HG03175 (cell line): ENCODE measurements at regions not wholly inside any gene's neighbourhood (a gene's known extent, or its start where the extent isn't known, plus 50 kb on each side); places are given as distances from the start of the nearest gene placed in this dataset.
"Not testable (repeated sequence)": the region's sequence is repeated elsewhere in the genome, so short reads cannot be mapped to it uniquely, and the experiment has no call there.

Source experiments
- ATAC-seq: cut with Tn5 transposase; IDR thresholded peaks from one replicate; pipeline ENCODE4 v1.9.1; 2021; ENCODE audit warnings: mild to moderate bottlenecking, moderate library complexity; ENCODE audit not compliant: unreplicated experiment

DNA sequence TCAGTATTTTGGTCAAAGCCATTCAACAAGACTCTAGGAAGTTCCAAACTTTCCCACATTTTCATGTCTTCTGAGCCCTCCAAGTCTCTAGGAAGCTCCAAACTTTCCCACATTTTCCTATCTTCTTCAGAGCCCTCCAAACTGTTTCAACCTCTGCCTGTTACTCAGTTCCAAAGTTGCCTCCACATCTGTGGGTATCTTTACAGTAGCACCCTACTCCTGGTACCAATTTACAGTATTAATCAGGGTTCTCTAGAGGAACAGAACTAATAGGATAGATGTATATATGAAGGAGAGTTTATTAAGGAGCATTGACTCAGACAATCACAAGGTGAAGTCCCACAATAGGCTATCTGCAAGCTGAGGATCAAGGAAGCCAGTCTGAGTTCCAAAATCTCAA, 296.0 kb upstream of the CCL2 start:
- not testable (repeated sequence) for ATAC-seq

DNA sequence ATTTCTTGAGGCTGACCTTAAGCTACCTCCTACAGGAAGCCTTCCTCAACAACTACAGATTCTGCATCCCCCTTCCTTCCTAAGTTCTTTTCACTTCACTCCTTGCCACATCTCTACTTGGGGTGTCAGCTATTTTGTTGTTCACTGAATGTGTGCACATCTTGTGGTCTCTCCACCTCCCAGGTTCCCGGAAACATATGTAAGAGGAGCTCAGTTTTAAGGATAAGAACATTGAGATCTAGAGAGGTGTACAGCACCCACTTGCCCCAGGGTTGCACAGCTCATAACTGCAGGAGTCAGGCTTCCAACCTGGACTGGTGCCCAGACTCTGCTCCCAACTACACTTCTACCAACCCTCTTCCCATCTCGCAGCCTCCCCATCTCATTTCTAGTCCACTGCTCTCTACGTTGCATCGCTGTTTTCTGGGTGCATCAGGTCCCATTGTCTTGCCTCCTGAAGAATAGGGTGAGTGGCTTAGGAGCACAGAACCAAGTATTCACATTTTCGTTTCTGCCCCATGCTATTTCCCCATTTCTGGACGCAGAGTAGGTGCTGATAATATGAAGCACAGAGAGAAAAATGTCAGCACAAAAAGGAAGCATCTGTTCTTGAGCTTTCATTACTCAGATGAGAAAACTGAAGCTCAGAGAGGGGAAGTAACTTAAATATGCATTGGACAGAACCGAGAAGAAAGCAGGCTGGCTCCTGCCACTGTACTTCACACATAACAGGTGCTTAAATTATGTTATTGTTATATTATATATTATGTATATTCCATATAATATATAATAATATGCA, 292.0 kb upstream of the CCL2 start:
- no peak for ATAC-seq

DNA sequence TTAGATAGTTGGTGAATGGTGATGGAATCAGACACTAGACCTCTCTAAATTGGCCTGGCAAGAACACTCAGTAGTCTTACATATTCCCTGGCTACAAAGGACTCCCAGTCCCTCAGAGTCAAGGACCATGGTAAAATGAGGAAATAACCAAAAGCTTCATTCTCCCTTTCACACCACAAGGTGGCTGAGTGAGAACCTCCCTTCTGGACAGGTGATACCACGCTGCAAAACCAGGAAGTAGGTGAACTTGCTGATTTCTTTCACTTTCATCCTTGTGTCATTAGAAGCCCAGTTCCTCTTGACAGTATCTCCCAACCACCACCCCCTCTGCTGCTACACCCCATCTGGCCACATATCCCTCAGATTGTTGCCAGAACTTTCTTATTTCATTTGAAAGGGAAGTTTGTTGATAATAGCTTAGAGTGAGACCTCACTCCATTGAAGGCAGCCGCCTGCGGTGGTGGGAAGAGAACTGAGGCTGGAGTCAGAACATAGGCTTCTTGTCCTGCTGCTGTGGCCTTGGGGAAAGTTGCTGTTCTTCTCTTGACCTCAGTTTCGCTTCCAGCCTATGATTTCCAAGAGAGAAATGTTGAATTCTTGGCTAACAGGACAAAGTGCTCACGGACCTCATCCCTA, 290.6 kb upstream of the CCL2 start:
- peak; percentile 80 for ATAC-seq

DNA sequence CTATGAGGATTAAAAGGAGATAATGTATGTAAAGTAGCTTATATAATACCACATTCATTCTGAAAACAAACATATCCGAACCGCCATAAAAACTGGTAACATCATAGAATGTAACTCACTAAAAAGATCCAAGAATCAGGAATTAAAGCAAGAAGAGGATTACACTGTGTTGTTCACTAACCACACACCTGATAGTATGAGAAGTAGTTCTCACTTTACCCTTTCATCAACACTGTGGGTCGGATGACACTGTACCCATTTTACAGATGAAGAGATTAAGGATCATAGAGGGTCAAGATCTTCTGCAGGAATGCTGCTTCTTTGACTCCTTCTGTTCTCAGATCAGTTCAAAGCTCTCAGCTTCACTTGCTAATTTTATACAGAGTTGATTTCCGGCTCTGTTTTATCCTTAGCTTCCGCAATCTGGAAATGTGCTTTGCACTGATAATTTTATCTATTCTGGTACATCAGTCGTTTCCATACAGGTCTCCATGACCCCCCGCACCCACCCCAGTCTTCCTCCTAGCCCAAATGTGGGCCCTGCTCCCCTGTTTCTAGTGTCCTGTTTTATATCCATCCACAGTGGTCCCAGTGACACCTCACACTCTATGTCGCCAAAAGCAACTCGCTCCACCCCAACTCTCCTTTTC, 288.6 kb upstream of the CCL2 start:
- ATAC-seq: no peak

DNA sequence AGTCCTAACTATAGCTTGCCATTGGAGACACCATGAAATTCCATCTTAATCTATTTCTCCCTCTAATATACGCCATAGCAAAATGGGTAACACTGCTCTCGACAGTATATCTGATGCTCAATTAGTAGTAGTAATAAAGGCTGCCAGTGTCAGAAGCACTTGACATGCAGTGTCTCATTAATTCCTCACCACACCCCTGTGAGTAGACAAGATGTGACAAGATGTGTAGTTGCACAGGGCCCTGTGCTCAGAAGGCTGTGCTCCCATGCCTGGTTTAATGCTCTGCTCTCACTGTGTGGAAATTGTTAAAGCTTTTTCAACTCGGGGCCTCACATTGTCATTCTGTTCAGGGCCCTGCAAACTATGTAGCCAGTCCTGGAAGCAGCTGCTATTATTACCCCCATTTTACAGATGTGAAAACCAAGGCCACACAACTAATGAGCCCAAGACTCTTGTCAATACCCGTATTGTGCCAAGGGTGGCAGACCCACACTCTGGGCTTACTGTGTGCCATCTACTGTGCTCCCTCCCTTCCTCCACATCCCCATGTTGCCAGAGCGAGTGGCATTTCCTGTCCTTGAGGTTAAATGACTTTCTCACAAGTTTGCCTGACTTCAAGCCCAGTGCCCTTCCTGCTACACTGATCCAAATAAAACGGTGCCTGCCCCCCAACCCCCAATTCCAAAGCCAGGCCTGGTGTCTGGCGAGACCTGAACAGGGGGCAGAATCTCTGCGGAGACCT, 287.3 kb upstream of the CCL2 start:
- ATAC-seq: no peak

DNA sequence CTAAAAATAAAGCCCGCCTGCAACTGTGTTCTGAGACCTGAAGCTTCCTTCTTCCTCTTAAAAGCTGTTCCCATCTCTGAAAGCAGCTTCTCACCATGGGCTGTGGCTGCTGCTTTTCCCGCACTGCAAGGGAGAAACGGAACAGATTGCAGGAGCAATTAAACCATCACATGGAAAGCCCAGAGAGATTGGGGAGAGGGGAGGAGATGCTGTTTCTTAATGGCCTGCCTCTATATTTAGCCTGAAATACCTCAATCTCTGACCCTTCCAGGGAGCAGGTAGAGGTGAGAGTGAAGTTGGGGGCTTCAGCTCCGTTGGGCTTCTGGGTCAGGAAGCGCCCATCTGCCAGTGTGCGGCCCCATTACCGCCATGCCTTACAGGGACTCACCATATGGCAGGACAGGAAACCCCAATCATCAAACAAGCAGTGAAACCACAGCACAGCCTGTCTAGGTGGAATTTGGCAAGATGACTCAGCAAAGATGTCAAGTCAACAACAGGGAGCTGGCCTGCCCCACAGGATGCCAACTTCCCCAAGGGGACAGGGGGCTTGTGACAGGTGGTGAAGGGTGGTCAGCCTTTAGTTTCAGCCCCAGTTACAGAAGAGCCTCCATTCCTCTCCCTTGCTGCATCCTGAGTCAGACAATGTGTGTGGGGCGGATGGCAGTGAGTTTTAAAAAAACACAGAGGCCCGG, 286.6 kb upstream of the CCL2 start:
- ATAC-seq: peak; percentile 61

DNA sequence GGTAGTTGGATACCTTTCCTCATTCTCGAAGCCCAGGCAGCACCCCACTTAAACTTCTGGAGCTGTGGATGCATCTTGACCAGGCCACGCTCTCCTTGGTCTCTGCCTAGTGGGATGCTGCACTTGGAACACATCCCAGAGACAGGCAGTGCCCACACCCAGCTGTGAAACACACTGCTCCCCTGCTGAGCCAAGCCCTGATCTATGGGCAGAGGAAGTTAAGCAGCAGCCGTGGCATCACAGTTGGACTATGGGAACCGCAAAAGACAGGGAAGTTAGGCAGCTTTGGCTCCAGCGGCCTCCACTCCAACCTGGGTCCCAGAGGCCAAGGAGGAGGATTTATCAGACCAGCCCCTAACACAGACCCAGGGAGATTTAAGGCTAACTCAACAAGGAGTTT, 284.8 kb upstream of the CCL2 start:
- no peak for ATAC-seq

DNA sequence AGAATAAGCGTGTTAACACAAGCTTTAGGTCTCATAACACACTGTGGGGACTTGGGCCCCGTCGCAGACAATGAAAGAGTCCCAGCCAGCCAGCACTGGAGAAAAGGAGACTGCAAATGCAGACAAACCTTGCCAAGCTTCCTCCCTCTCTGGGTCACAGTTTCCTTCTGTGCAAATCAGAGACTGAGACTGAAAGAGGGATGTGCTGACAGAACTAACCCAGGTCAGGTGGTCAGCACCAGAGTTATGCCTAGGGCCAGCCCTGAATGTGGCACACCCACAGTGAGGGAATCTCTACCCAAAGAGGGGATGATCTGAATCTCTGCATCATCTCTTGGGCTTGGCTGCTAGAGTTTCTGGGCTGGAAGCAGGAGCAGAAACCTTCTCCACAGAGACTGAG, 282.3 kb upstream of the CCL2 start:
- ATAC-seq: no peak

DNA sequence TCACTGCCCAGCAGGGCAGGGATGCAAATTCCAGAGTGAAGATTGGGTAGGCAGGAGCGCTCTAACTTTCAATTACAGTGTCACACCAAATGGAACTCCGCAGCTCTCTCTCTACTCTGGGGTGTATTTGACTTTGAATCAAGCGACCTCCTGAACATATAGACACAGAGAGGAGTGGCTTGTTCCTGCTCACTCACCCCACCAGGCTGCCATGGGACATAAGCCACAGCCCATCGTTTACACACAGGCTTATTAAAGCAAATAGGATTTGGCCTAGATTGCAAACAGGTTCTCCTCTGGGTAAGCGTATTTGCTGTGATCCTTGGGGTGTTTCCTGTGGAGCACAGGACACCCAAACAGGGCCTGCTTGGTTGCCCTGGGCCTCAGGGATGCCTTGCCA, 281.6 kb upstream of the CCL2 start:
- ATAC-seq: no peak

DNA sequence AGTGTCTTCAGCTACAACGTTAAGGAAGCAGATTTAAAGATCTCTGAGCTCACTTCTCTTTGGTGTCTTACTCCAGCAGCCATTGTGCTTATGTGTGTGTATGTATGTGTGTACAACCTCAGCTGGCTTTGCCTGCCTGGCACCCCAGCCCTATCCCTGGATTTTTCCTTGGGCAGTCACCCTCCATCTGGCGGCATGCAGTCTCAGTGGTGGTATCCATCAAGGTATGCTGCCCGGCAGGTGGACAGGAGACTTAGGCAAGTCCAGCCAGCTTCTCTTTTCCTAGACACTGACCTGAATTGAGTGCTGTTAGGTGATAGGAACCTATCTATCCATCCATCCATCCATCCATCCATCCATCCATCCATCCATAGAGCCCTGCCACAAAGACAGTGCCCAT, 280.8 kb upstream of the CCL2 start:
- no peak for ATAC-seq

DNA sequence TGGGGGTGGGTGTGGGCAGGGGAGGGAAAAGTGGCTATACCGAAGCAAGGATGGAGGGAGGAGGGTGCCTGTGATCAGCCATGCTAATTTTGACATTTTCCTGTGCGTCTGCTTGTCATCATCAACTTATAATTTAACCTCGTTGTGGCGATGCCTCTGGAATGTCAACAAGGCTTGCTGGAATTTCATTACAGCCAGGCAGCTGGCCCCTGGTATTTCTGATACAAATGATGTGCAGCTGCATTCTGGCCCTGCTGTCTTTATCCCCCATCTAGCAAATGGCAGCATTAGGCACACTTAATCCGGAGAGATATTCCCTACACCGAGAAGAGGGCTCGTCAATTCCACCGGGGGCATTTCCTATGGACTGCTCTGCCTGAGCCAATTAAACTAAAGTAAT, 278.3 kb upstream of the CCL2 start:
- no peak for ATAC-seq

DNA sequence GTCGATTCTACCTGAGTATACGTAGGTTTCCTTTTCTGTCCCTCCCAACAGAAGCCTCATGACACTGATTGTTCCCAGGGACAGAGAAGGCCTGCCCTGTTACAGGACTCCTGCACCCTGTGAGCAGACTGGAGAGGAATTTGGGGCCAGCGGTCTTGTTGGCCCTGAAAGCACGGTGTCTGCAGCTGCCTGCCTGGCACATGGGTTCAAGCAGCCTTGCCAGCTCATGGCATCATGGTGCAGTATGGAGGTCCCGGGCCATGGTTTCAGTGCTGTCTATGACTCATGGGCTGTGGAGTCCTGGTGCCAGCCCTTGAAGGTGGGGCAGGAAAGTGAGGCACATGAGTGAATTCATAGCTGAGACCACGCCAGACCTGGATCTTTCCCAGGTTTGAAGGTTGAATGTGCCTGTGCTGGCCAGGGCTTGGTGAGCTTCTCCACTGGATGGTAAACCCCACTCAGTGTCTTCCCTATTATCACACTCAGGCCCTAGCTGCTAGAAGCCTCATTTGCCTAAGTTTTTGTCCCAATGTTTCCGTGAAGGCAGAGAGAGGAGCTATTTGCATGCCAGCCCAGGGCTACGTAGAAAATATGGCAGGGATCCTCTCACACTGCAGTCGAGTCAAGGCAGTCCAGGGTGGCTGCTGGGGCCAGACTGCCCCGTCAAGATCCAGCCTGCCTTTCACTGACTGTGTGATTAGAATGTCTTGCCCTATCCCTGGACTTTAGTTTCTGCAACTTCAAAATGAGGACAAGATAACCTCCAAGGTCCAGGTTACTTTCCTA, 277.2 kb upstream of the CCL2 start:
- no peak for ATAC-seq

DNA sequence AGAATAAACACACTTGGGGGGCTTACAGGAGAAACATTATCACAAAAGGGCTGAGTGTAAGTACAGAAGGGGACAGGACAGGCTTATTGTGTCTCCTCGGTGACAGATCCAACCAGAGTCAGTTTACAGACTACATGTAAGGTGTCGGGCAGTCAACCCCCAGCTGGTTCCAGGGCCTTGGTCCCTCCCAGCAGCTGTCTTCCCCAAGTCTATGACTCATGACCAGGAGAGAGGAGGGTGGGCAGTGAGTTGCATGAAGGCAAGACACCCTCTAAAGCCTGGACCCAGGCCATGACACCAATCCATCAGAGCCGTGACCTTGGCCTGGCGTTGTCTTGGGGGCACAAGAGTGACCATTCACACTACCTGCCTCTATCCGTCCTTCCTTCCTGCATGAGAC, 276.2 kb upstream of the CCL2 start:
- ATAC-seq: no peak

DNA sequence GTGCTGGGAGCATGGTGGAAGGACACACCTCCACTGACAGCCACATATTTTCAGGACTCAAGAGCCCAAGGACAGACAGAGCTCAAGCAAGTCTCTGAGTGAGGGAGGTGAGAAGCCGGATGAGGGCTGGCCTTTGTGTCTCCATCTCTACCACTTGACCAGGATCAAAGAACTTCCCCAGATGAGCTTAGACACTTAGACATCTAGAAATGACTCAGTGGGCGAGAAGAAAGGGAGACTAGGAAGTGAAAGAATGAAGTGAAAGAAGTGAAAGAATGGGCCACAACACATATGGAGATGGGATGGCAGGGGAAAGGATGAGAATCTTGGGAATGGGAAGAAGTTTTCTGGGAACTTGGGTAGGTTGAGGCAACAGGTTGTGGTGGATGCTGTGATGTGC, 274.9 kb upstream of the CCL2 start:
- no peak for ATAC-seq

DNA sequence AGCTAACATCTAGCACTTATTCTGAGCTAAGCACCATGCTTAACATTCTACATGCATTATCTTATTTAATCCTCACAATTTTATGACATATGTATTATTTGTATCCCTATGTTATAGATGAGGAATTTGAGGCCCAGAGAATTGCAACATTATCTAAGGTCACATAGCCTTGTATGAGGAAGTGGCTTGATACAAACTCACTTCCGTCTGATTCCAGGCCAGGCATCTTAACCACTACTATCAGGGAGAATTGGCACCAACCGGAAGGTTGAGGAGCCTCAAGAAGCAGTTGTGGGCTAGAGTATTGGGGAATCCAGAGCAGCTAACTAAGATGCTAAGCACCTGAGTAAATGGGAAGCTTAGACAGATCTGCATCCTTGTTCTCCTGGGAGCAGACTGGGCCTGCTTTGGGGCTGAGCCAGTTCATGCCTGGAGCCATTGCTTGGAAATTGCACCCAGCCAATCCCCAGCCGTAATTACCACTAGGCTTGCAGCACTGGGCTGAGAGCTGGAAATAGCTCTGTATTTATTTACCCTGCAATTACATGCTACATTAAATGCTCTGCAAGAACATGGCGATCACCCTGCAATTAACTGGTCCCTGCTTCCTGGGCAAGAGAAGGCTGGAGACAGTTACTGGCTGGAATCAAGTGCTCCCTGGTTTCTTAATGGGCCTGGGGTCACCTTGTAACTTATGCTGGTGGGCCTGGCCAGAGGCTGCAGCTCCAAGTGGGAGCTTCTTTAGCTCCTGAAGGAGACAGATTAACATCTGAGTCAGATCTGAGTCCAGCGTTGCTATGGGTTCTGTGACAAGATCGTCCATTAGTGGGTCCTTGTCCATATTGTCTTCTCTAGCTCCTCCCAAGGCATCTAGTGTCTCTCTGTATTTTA, 273.1 kb upstream of the CCL2 start:
- ATAC-seq: no peak

DNA sequence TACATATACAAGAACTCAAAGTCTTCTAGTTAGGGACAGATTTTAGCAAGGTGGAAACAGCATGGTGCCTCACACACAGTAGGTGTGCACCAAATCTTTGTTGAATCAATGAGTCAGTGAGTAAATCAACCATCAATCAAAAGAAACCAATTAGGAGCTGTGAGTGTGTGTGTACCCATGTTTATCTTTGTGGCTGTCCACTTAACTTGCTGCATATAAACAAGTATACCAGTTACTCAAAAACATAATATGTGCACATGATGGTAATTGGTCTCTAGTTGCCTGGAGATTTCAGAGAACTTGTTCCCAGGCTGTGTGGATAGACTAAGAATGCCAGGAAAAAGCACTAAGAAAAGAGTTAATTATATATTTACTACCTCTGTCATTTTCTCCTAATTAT, 272.2 kb upstream of the CCL2 start:
- no peak for ATAC-seq

DNA sequence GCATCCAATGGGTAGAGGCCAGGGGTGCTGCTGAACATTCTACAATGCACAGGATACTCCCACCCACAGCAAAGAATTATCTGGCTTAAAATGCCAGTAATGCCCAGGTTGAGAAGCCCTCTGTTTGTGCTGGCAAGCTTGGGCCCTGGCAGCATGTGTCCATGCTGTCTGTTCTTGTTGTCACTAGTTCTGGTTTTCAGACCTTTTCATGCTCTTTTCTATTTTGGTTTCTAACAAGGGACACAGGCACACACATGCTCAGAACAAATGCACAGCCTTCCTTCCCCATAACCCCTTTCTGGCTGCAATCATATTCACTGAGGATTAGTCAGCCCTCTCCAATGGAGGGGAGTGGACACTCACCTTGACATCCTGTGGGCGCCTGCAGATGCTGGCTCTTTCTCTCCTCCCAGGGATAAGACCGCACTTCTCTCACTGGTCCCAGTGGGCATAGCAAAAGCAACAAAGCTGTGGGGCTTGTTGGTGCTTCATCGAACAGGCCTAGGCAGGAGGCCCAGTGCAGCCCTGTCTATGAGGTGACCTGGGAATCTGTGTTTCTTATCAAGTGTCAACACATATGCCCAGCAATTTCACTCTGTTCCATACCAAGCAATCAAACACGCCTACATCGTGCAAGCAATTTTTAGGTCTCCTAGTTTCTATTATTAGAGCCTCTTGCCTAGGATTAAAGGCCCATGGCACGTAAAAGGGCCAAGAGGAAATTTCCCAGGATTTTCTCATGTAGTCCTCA, 271.1 kb upstream of the CCL2 start:
- ATAC-seq: no peak

DNA sequence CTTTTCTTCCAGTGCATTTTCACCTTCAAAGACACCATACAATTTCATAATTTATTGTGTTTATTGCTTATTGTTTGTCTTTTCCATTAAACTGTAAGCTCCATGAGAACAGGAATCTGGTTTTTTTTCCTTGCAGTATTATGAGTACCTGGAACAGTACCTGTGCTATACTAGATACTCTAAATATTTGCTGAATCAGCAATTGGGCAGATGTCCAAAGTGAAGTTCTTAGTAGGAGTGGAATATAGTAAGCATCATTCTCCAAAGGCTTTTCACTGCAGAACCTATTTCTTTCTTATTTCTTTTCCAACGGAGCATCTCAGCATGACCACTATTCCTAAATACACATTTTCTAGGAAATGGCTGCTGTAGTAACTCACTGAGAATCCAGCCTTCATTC, 269.0 kb upstream of the CCL2 start:
- no peak for ATAC-seq
